SK-N-SH (cell line): ENCODE measurements at regions not wholly inside any gene's neighbourhood (a gene's known extent, or its start where the extent isn't known, plus 50 kb on each side); places are given as distances from the start of the nearest gene placed in this dataset.

ENCODE experiments used
- CTCF ChIA-PET: fragments of 300-600, 350-600 bp; formaldehyde crosslinking; extraction: SDS; loops from one replicate; lab custom pipeline; 2021; lab: Yijun Ruan, JAX
- POLR2A ChIA-PET: fragments of 350-600 bp; sonication (Branson Sonifier 250); formaldehyde crosslinking; extraction: SDS; loops from one replicate; lab custom pipeline; 2020; ENCODE audit warnings: antibody characterized with exemption, inconsistent platforms; lab: Yijun Ruan, JAX
- DNase-seq: peaks from one replicate; pipeline ENCODE4 v3.0.0; 2012
- H2AFZ ChIP-seq: fragments of 200-600 bp; sonication (generic); 2 replicates; pipeline ENCODE4 v1.8.1; 2016; ENCODE audit warnings: antibody characterized with exemption, mild to moderate bottlenecking, low read depth
- H3F3A ChIP-seq: fragments of 200-600 bp; sonication (generic); replicated peaks from 2 replicates; pipeline ENCODE3; 2016; ENCODE audit warnings: antibody characterized with exemption, mild to moderate bottlenecking; ENCODE audit not compliant: insufficient read depth
- H3K27ac ChIP-seq, 2 experiments: fragments of 200-500 bp in 1 of 2; fragments of 200-600 bp in 1 of 2; sonication (Bioruptor generic) in 1 of 2; sonication (generic), shearing (Covaris generic) in 1 of 2; 2 replicates each; pipeline versions ENCODE4 v1.5.1 to v1.6.1; 2014 to 2016; ENCODE audit warnings: low read depth in 2 of 2, inconsistent platforms in 1 of 2, low read length in 1 of 2, mild to moderate bottlenecking in 1 of 2, mixed read lengths in 1 of 2
- H3K27me3 ChIP-seq: fragments of 200-600 bp; sonication (generic), shearing (Covaris generic); 2 replicates; pipeline ENCODE4 v1.6.1; 2016; ENCODE audit warnings: mixed run types; ENCODE audit not compliant: insufficient read depth
- H3K36me3 ChIP-seq, 2 experiments: fragments of 200-500 bp in 1 of 2; fragments of 200-600 bp in 1 of 2; sonication (Bioruptor generic) in 1 of 2; sonication (generic) in 1 of 2; replicated peaks in 1 of 2; 2 replicates each; pipeline versions ENCODE3 to v1.5.1; 2014 to 2016; ENCODE audit warnings: low read length in 1 of 2, mild to moderate bottlenecking in 1 of 2; ENCODE audit not compliant: insufficient read depth in 2 of 2, control insufficient read depth in 1 of 2
- H3K4me1 ChIP-seq, 2 experiments: fragments of 200-500 bp in 1 of 2; fragments of 200-600 bp in 1 of 2; sonication (Bioruptor generic) in 1 of 2; sonication (generic), shearing (Covaris generic) in 1 of 2; 2 replicates each; pipeline versions ENCODE4 v1.5.1 to v1.6.1; 2014 to 2016; ENCODE audit warnings: low read depth in 1 of 2, low read length in 1 of 2, mixed run types in 1 of 2; ENCODE audit not compliant: insufficient read depth in 2 of 2, control insufficient read depth in 1 of 2
- H3K4me2 ChIP-seq: fragments of 200-600 bp; sonication (generic), shearing (Covaris generic); 2 replicates; pipeline ENCODE4 v1.6.1; 2017; ENCODE audit warnings: mixed run types
- H3K4me3 ChIP-seq, 2 experiments: fragments of 200-500 bp in 1 of 2; fragments of 200-600 bp in 1 of 2; sonication (Bioruptor generic) in 1 of 2; sonication (generic), shearing (Covaris generic) in 1 of 2; 2 replicates each; pipeline versions ENCODE4 v1.5.1 to v1.8.1; 2014 to 2016; ENCODE audit warnings: low read depth in 2 of 2, inconsistent platforms in 1 of 2, low read length in 1 of 2, mild to moderate bottlenecking in 1 of 2, mixed read lengths in 1 of 2, moderate library complexity in 1 of 2
- H3K79me2 ChIP-seq: fragments of 200-600 bp; sonication (generic); 2 replicates; pipeline ENCODE4 v1.8.1; 2017; ENCODE audit warnings: mild to moderate bottlenecking; ENCODE audit not compliant: insufficient read depth
- H3K9ac ChIP-seq: fragments of 200-600 bp; sonication (generic); 2 replicates; pipeline ENCODE4 v1.6.1; 2017; ENCODE audit warnings: mixed run types
- H3K9me2 ChIP-seq: fragments of 200-600 bp; sonication (generic); 2 replicates; pipeline ENCODE4 v1.6.1; 2017; ENCODE audit warnings: mixed run types
- H3K9me3 ChIP-seq: fragments of 200-600 bp; sonication (generic); 2 replicates; pipeline ENCODE4 v1.6.1; 2017; ENCODE audit warnings: mixed run types, mild to moderate bottlenecking, moderate library complexity
- H4K20me1 ChIP-seq: fragments of 200-600 bp; sonication (generic); 2 replicates; pipeline ENCODE4 v1.6.1; 2017; ENCODE audit warnings: mild to moderate bottlenecking, mixed run types; ENCODE audit not compliant: insufficient read depth
- CHD2 ChIP-seq: fragments of 150-350 bp; IDR thresholded peaks from 2 replicates; pipeline ENCODE4 v1.6.1; 2018; ENCODE audit warnings: low read length; ENCODE audit not compliant: partially characterized antibody
- ELF1 ChIP-seq: IDR thresholded peaks from 2 replicates; pipeline ENCODE4 v1.4.0; 2012
- GATA2 ChIP-seq: sonication (generic); formaldehyde crosslinking; IDR thresholded peaks from 2 replicates; pipeline ENCODE4 v1.5.0; 2020; ENCODE audit warnings: mild to moderate bottlenecking, missing genetic modification reagents
- NFIC ChIP-seq: IDR thresholded peaks from 2 replicates; pipeline ENCODE4 v1.4.0; 2012; ENCODE audit warnings: borderline replicate concordance
- RFX5 ChIP-seq: IDR thresholded peaks from 2 replicates; pipeline ENCODE4 v1.6.1; 2012; ENCODE audit warnings: mild to moderate bottlenecking, improper control_type of control experiment, low read length
- TF ChIP-seq, protein P1 (sequence below): IDR thresholded peaks from 2 replicates; pipeline ENCODE4; 2012
- TF ChIP-seq, protein P2 (sequence below): fragments of 200-600 bp; sonication (generic); IDR thresholded peaks from 2 replicates; pipeline ENCODE4 v1.6.1; 2017; ENCODE audit warnings: antibody characterized with exemption, mild to moderate bottlenecking, moderate library complexity
- TF ChIP-seq, protein P3 (sequence below): IDR thresholded peaks from 2 replicates; pipeline ENCODE4 v1.6.1; 2012; ENCODE audit warnings: mild to moderate bottlenecking, low read depth, low read length, moderate library complexity

DNA sequence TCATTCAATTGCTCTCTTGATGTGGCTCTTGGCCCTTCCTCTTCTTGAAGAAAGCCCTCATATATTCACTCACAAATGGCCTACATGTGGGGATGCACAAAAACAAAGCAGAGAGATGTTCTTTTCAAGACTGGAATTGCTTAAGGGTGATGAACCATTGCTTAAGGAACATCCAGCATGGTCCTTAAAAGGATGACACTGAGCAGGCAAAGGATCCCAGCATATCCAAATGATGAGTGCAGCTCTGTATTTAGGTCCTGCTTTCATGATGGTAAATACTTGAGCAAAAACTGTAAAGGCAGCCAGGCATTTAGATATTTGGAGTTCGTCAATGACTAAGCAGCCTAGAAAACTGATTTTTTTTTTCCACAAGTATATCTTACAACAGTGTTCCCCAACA is 173.8 kb upstream of the ARRDC4 start (continued):
- TF ChIP-seq, protein P1, sequence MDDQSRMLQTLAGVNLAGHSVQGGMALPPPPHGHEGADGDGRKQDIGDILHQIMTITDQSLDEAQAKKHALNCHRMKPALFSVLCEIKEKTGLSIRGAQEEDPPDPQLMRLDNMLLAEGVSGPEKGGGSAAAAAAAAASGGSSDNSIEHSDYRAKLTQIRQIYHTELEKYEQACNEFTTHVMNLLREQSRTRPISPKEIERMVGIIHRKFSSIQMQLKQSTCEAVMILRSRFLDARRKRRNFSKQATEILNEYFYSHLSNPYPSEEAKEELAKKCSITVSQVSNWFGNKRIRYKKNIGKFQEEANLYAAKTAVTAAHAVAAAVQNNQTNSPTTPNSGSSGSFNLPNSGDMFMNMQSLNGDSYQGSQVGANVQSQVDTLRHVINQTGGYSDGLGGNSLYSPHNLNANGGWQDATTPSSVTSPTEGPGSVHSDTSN = no peak
- TF ChIP-seq GATA2 (CRISPR knock-in tag) = no peak

DNA sequence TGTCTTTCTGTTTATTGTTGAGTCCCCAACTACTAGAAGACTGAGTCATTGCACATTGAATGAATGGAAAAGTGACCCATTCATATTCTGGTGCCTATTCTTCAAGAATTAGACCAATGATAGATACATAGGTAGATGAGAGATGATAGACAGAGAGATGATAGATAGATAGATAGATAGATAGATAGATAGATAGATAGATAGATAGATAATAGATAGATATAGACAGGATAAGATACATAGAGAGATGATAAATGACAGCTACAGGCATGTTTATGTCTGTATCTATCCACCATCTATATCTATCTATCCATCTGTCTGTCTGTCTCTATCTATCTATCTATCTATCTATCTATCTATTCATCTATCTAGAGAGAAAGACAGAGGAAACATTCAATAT is 170.3 kb upstream of the ARRDC4 start:
- no peaks in the 10 kb centered on the region for H3F3A ChIP-seq
- H3K4me1 ChIP-seq = no peaks in the 10 kb centered on the region
- no peak for DNase-seq
- no peaks in the 10 kb centered on the region for H3K79me2 ChIP-seq
- H3K9ac ChIP-seq = no peak overlapping the region
- ChIA-PET POLR2A (no interaction called here), CTCF (no interaction called here)
- no peaks in the 10 kb centered on the region for H4K20me1 ChIP-seq
- no peak overlapping the region for H3K27ac ChIP-seq
- H3K36me3 ChIP-seq = no peaks in the 10 kb centered on the region
- H3K9me3 ChIP-seq = no peaks in the 10 kb centered on the region
- H3K9me2 ChIP-seq = no peaks in the 10 kb centered on the region
- no peak overlapping the region for H3K4me2 ChIP-seq
- H3K27me3 ChIP-seq = no peaks in the 10 kb centered on the region
- no peak overlapping the region for H2AFZ ChIP-seq
- no peak for TF ChIP-seq CHD2
- TF ChIP-seq, protein P2, sequence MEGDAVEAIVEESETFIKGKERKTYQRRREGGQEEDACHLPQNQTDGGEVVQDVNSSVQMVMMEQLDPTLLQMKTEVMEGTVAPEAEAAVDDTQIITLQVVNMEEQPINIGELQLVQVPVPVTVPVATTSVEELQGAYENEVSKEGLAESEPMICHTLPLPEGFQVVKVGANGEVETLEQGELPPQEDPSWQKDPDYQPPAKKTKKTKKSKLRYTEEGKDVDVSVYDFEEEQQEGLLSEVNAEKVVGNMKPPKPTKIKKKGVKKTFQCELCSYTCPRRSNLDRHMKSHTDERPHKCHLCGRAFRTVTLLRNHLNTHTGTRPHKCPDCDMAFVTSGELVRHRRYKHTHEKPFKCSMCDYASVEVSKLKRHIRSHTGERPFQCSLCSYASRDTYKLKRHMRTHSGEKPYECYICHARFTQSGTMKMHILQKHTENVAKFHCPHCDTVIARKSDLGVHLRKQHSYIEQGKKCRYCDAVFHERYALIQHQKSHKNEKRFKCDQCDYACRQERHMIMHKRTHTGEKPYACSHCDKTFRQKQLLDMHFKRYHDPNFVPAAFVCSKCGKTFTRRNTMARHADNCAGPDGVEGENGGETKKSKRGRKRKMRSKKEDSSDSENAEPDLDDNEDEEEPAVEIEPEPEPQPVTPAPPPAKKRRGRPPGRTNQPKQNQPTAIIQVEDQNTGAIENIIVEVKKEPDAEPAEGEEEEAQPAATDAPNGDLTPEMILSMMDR = no peak
- no peak for TF ChIP-seq ELF1
- TF ChIP-seq NFIC = no peak
- TF ChIP-seq RFX5 = no peak
- TF ChIP-seq, protein P3, sequence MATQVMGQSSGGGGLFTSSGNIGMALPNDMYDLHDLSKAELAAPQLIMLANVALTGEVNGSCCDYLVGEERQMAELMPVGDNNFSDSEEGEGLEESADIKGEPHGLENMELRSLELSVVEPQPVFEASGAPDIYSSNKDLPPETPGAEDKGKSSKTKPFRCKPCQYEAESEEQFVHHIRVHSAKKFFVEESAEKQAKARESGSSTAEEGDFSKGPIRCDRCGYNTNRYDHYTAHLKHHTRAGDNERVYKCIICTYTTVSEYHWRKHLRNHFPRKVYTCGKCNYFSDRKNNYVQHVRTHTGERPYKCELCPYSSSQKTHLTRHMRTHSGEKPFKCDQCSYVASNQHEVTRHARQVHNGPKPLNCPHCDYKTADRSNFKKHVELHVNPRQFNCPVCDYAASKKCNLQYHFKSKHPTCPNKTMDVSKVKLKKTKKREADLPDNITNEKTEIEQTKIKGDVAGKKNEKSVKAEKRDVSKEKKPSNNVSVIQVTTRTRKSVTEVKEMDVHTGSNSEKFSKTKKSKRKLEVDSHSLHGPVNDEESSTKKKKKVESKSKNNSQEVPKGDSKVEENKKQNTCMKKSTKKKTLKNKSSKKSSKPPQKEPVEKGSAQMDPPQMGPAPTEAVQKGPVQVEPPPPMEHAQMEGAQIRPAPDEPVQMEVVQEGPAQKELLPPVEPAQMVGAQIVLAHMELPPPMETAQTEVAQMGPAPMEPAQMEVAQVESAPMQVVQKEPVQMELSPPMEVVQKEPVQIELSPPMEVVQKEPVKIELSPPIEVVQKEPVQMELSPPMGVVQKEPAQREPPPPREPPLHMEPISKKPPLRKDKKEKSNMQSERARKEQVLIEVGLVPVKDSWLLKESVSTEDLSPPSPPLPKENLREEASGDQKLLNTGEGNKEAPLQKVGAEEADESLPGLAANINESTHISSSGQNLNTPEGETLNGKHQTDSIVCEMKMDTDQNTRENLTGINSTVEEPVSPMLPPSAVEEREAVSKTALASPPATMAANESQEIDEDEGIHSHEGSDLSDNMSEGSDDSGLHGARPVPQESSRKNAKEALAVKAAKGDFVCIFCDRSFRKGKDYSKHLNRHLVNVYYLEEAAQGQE = no peak
- TF ChIP-seq, all 33 proteins: peak for 0
- no peak overlapping the region for H3K4me3 ChIP-seq
